ENCODE measurements at regions not wholly inside any gene's neighbourhood (a gene's known extent, or its start where the extent isn't known, plus 50 kb on each side); places are given as distances from the start of the nearest gene placed in this dataset.

DNA sequence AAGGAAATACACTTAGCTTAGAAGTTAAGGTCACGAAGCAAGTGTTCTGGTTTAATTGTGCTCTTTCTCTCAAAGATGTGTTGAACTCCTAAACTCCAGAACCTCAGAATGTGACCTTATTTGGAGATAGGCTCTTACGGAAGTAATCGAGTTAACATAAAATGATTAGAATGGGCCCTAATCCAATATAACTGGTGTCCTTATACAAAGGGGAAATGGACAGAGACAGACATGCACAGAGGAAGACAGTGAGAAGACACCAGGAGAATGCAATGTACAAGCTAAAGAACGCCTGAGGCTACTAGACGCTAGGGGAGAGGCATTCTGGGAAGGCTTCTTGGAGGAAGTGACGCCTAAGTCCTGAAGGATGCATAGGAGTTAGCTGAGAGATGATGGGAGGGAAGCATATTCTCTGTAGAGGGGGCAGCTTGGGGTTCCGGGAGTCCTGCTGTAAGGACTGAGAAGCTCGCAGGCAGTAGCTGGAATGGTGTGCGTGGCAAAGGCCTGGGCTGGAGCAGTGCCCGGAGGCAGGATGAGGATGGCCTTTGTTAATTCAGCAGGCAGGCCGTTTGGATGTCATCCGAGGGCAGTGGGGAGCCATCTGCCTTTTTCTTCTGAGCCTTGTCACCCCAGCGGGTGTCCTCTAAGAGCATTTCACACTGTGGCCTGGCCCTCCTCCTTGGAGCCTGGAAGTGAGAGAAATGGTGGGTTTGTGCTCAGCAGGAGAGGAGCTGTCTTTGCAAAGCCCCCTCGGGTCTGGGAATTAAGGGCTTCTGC, 513.4 kb downstream of the SHQ1 start:
- TF ChIP-seq POLR2AphosphoS5 (IDR thresholded peaks at IDR 0.05; ENCODE audit: insufficient read depth in 1 of 2, low read depth in 1 of 2): no peak
- TF ChIP-seq, protein P1, sequence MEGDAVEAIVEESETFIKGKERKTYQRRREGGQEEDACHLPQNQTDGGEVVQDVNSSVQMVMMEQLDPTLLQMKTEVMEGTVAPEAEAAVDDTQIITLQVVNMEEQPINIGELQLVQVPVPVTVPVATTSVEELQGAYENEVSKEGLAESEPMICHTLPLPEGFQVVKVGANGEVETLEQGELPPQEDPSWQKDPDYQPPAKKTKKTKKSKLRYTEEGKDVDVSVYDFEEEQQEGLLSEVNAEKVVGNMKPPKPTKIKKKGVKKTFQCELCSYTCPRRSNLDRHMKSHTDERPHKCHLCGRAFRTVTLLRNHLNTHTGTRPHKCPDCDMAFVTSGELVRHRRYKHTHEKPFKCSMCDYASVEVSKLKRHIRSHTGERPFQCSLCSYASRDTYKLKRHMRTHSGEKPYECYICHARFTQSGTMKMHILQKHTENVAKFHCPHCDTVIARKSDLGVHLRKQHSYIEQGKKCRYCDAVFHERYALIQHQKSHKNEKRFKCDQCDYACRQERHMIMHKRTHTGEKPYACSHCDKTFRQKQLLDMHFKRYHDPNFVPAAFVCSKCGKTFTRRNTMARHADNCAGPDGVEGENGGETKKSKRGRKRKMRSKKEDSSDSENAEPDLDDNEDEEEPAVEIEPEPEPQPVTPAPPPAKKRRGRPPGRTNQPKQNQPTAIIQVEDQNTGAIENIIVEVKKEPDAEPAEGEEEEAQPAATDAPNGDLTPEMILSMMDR (IDR thresholded peaks at IDR 0.05): no peak

Data from vagina (tissue), 2 donors.